GM21367 (cell line): ENCODE measurements at regions not wholly inside any gene's neighbourhood (a gene's known extent, or its start where the extent isn't known, plus 50 kb on each side); places are given as distances from the start of the nearest gene placed in this dataset.
A peak's percentile ranks its signal among the peaks of the same experiment; 100 is the strongest.

Experiments used
- ATAC-seq: cut with Tn5 transposase; IDR thresholded peaks from one replicate; pipeline ENCODE4 v1.9.1; 2021; ENCODE audit not compliant: unreplicated experiment

DNA sequence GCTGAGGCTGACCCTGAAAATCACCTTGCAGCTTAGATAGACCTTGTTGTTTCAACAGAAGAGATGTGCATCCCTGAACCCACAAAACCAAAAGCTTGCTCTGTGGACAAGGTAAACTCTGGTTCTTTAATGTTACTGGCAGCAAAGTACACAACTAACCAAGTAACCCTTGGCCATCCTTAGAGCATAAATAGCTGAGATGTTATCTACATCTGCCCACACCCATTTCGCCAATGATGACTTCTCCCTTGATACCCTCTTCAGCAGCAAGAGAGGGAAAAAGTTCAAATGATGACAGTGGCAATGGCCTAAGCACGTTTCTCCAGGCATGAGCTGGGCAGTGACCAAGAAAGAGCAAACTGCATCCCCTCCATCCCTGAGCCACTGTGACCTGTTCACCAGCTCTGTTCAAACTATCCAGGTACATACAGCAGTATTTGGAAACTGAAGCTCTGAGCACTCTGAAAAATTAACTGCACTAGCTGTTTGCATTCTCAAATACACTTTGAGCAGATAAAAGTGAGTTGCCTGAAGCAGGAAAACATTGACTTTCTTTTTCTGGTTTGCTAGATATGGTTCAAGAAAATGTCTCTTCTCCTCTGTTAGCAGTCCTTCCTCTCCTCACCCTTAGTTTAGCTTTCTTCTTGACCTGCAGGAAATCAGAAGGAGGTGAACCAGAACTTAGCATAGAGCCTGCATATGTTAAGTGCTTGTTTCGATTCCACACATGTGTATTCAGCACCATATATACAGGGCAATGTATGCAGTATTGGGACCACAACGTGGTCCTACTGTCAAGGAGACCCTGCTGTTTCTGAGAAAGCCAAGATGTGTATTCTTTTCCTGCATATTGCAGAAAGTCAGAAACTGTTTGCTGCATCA lies 231.7 kb downstream of the FOXO1 start:
- no peak for ATAC-seq

DNA sequence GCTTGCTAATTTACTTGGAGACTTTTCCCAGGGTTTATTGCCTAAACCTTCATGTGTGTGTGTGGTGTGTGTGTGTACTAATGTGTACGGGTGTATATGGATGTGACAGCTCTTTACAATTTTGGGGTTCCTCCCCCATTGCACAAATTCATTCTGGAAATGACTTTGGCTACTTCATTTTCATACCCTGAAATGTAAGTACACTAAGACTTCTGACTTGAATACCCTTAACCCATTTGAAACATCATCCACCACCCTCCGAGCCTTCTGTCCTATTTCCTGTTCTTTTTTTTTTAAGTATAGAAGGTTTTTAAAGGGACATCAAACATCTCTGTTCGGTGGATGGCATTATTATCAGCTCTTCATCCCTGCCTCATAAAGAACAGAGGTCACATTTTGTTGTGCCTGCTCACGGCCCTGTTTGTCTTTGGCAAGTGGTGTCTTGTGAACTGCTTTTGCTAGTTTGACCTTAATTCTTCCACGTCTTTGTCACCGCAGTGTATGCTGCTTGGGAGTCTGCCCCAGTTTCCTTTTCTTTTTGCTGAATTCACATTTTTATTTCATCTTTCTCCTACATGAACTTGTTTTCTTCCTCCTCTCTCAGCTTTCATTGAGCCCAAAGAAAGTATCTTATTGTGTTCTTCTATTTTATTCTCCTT lies 228.3 kb downstream of the FOXO1 start:
- ATAC-seq, result no peak

DNA sequence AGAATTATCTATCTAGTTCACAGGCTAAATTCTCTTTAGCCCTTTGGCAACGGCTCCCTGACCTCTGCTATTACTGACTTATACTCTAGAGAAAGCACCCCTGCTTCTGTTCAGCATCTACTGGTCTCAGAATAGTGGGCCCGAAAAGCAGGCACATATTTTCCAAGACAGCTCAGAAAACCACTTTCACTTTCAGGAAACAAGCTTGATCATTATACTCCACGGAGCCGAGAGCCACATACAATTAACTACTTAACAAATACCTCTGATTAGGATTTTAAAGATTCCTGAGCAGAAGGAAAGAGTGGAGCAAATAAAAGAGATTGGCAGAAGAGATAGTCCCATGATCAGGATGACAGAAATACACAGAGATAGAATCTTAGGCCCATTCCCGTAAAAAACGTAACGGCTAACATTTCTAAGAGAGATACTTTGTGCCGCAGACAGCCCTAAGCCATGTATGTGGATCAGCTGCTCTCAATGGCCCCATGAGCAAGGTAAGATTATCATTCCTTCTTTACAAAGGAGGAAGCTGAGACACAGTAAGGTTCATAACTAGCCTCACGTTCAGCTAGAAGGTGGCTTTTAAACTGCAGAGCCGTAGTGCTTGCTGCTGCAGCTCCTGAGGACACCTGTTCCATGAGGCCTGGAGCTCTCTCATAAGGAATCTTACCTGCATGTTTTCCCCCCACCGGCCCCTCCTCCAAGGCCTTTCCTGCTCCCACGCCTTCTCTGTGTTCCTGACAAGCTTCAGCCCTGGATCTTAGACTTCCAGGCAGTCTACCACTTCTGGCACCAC lies 227.2 kb downstream of the FOXO1 start:
- ATAC-seq, result no peak

DNA sequence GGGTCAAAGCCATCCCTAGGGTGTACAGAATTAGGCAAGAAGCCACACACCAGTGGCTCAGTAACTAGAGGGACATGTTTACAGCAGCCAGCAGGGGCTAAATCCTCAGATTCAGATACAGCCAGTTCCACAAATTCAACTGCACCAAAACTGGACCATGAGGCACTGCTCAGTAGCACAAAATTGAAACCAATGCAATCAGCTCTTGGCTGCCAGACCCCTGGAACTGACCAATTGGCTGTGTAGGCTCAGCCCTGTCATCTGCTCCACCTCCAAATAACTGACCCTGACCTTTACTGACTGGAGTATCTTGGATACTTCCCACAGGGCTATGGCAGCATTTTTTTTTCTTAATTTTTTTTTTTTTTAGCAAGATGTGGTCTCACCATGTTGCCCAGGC lies 226.5 kb downstream of the FOXO1 start:
- ATAC-seq, result no peak

DNA sequence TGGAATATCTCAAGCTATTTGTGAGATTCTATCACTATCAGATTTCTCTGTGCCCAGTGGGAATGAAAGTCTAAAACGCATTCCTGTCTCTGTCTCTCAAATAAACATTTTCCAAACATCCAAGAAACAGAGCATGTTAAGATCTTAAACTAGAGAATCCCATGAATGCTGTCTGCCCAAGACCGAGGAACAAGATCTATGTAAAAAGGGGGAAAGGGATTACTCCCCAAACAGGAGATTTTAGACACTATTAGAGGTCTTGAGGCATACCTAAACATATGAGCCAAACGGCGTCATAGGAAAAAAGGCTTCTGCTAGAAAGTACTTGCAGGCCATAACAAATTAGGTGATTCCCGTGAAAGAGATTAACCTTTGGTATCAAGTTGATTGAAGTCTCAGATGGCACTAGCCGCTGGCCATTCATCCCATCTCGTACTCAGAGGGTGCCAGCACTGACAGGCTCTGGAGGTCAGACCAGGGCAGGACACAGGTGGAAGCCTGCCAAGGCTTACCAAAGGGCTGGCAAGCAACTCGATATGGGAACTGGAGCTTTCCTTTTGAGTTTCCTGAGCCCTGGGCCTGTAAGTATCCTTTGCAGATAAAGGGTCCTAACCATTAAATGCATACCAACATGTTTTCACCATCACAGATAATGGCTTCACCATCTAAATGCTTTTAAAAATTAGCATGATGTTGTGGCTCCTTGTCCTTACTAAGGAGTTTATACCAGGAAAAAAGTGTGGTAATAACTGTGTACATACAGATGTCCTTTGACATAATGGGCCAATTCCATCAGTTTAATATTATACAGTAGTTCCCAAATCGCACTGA lies 225.2 kb downstream of the FOXO1 start:
- ATAC-seq, result no peak

DNA sequence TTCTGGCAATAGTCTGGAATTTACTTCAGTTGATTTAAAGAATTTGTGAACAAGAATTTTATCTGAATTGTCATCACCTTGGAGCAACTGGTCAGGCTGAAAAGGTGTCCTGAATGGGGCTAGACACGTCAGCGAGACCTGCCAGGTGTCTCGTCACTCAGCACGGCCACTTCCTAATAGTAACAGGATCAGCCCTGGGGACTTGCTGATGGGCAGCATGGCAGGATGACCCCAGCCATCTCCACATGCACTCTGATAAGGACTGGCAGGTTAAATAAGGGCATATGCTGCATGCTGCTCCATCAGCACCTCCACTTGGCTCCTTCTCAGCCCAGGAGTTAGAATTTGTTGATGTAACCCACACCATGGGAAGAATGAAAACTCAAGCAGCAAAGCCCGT lies 224.2 kb downstream of the FOXO1 start:
- no peak for ATAC-seq

DNA sequence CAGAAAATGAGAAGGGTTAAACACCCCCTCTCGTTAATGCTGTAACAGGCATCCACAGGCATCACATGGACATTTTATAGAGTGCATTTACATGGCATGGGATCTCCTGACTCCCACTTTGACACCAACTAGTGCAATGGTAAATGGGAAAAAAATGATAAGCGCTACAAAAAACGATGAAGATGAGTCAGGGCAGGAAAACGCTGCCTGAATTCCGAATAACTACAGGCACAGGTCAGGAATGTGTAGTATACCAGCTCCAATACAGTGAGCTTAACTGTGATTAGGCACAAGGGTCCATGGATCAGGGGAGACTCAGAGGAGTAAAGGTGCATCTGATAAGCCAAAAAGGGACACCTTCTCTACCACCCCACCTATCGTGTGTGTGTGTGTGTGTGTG lies 223.6 kb downstream of the FOXO1 start:
- ATAC-seq, result no peak

DNA sequence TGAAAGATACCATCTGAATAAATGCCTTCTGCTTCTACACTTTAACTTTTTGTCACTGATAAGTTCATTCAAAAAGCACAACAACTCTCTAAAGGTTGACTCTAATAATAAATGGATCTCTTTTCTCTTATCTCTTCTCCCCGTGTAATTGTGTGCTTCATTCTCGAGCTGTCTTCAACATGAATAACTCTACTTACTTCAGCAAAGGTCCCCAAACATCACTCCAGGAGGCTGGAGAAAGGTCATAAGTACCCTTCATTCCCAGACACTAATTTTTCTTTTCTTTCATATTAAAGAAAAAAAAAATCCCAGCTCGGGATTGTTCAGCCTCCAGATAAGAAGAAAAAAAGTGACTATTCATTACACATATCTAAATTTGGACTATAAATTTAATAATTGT lies 222.2 kb downstream of the FOXO1 start:
- ATAC-seq, result no peak

DNA sequence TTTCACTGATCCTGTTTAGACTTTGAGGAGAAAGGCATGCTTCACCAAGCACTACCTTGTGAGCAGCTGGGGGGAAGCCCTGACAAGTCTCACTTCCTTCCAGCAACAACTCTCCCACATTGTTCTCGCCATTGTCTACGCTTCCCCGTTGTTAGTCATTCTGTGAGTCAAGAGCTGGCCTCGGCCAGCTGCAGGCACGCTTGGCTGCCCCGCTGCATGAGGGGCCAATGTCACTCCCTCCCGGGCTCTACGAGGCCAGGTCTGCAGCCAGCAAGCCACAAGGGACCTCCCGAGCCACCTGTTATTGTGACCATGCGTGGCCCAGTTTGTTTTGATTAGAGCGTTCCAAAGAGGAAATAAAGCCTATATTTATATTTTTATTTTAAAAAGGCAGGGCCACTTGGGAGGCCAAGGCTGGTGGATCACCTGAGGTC lies 220.9 kb downstream of the FOXO1 start:
- peak; percentile 96 for ATAC-seq

DNA sequence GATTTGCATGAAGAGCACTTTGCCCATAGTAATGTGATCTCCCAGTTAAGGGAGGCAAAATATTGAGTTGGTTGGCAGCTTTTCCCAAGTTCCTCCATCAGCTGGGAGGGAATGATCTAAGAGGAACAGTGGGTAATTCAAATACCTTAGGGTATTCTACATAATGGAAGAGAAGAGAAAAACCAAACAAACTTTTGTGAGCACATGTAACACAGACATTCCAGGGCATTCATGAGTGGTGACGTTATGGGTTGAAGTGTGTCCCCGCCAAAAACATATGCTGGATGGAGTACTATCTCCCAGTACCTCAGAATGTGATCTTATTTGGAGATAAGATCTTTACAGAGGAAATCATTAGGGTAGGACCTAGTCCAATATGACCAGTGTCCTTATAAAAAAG lies 220.1 kb downstream of the FOXO1 start:
- no peak for ATAC-seq

DNA sequence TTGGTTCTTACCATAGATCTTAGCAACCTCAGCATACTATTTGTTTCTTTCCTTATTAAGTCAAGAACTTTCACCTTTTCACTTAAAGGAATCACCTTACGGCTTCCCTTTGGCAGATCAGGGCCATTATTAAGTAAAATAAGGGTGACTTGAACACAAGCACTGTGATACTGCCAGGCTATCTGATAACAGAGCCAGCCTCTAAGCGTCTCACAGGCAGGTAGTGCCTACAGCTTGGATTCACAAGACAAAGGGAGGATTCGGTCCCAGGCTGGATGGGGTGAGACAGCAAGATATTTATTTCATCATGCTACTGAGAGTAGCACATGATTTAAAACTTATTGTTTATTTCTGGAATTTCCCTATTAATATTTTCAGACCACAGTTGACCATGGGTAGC lies 218.6 kb downstream of the FOXO1 start:
- ATAC-seq, result no peak

DNA sequence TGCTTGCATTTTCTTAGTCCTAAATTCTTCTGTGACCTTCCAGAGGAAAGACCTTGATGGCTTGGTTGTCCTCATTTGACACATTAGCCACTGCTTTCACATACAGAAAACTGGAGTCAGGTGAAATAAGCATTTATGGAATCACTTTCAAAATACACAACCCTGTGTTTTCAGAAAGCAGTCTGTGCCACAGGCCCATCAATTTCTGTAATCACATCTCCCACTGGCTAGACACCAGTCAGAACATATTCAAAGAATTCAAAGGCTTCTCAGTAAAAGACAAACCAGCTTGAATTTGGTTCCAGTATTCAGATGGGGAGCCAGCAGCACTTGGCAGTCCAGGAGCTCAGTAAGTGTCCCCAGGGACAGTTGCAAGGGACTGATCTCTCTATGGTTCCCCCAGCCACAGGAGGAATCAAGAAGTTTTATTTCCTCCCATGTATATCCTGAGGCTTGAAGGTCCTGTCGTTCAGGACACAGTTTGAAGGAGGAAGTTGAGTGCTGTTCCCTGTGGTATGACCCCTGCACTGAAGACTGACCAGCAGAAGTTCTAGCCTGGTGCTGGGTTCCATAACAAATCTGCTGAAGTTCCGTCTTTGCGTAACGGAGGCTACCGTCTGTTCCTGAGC lies 214.3 kb downstream of the FOXO1 start:
- ATAC-seq, result no peak

DNA sequence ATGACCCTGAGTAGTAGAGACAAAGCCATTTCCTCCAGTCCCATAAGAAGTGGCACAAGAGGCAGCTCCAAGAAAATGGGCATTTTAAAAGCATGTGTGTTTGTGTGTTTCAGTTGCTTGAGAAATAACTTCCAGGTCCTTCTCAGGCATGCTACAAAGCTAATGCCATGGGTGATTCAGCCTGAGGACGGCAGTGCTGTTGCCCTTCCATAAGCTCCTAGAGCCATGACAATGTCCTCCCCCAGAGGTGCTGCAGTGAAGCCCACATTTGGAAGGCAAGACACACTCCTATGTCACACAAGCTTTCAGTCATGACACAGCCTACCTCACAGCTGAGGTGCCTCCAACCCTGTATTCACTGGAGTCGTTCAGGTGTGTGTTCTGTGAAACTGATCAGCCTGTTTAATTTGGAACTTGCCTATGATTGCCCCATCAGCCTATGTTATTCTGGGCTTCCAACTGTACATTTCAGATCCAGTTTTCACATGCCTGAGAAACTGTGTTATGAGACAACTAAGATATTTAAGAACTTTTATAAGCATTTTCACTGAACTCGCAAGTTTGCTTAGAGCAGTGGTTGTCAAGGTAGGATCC lies 213.6 kb downstream of the FOXO1 start:
- no peak for ATAC-seq

DNA sequence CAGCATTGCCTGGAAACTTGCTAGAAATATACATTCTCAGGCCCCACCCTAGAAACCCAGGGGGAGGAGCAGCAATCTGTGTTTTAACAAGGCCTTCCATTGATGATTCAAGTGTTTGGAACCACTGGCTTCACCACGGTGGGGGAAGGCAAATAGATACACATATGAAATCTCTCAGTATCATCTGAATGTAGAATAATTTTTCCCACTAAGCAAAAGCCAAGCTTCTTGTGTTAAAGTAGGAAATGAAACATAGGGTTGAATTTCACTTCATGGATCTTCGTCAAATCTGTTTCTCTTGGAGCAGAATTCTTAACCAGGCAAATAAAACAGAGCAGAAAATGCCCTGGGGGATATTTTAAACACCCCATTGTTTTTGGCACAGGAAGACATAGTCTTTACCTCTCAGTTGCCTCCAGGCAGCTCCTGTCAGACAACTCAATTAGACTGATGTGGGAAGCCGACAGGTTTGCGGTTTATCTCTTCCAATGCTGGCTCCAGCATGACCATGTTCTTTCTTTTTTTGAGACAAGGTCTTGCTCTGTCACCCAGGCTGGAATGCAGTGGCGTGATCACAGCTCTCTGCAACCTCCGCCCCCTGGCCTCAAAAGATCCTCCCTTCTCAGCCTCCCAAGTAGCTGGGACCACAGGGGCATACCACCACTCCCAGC lies 213.0 kb downstream of the FOXO1 start:
- no peak for ATAC-seq

DNA sequence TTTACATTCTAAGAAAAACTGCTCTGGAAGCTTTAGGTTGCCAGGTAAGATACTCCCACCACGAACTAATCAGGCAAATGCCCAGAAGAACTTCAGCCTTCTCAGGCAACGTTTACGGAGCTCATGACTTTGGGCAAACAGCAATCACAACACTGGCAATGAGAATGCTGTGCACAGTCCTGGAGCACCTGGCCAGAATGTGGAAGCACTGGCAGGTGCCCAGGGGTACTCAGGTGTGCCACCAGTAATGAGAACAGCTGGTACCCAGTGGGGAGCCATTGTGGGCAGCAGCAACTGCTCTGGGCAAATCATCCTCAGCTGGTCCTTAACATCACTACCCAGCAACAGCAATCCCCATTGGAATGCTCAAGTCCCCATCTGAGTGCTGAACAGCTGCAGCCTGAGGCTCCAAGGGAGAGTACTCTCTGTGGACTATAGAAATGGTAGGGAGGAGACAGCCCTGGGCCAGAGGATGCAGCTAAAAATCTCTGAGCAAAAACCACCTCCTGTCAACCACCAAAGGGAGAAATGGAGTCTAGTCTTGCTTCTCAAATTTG lies 210.0 kb downstream of the FOXO1 start:
- no peak for ATAC-seq

DNA sequence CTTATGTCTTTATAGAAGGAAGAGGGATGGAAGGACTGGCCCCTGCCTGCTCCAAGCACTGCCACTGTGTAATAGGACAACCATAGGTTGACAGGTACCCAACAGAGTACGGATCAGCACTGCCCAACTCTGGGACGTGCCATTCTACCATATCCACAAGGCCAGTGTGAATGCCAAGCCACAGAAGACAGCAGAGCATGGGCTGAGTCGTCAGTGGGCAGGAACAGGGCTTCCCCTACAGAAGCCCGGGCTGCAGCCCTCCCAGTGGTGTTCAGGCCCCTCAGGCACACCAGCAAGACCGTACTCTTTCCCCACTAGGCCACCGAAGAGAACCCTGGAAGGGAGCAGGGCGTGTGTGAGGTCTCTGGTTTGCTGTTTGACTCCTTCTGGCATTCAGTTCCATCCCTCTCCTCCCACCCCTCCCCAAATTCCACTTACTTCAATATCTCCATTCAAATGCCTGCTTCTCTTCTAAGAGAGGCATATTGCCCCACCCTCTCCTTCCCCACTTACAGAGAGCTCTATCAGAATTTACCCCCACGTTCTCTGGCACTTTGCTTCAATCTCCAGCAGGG lies 209.4 kb downstream of the FOXO1 start:
- no peak for ATAC-seq

DNA sequence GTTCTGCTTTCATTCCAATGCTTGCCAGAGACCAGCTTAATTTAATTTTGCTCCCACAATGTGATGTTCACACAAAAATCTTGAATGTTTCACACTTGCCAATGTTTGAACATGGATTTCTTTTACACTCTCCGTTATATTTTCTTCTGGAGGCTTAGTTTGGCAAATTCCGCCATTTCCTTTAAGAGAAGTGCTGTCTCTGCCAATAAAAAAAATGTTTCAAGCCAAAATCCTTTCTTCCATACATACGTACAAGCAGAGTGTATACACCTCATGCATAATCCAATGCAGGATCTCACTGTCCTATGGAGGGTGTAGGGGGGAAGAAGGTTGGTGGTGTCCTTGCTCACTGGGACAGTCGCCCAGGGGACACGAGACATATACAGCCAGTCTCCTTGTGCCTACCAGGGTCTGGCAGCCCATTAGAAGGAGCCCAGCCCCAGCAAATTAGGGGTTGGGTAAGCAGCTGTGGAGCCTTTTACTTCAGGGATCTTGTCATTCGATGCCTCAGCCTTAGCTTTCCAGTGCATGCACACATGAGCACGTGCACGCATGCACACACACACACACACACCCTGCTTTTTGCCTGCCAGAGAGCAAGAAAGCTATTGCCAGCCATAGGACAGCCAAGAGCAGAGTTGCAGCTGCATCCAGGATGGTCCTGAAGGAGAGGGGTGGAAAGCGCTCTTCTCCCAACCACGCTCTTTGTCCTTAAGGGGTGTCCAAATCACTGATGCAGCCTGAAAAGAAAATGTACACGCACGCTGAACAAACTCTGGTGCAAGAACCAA lies 208.3 kb downstream of the FOXO1 start:
- no peak for ATAC-seq

DNA sequence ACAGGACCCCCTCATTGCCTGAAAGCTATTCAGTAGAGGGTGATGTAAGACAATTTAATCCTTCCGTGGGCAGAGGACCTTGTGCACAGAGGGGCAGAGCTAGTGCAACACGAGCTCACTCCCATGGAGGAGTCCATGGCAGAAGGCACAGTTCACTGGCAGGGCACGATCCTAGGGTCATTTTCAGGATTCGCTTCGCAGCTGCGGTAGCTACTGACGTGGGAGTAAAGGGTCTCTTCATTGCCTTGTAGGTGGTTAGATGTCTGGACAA lies 207.8 kb downstream of the FOXO1 start:
- ATAC-seq, result no peak
